ENCODE measurements at regions not wholly inside any gene's neighbourhood (a gene's known extent, or its start where the extent isn't known, plus 50 kb on each side); places are given as distances from the start of the nearest gene placed in this dataset.

- TF ChIP-seq, protein P1, sequence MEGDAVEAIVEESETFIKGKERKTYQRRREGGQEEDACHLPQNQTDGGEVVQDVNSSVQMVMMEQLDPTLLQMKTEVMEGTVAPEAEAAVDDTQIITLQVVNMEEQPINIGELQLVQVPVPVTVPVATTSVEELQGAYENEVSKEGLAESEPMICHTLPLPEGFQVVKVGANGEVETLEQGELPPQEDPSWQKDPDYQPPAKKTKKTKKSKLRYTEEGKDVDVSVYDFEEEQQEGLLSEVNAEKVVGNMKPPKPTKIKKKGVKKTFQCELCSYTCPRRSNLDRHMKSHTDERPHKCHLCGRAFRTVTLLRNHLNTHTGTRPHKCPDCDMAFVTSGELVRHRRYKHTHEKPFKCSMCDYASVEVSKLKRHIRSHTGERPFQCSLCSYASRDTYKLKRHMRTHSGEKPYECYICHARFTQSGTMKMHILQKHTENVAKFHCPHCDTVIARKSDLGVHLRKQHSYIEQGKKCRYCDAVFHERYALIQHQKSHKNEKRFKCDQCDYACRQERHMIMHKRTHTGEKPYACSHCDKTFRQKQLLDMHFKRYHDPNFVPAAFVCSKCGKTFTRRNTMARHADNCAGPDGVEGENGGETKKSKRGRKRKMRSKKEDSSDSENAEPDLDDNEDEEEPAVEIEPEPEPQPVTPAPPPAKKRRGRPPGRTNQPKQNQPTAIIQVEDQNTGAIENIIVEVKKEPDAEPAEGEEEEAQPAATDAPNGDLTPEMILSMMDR (IDR thresholded peaks at IDR 0.05), result no peak
- TF ChIP-seq POLR2AphosphoS5 (IDR thresholded peaks at IDR 0.05), result no peak
- TF ChIP-seq POLR2A (IDR thresholded peaks at IDR 0.05), result no peak
Measured at GRCh38 chr13:88235441-88235840, 564.3 kb downstream of the SLITRK5 start.
